DOHH2 (cell line): ENCODE measurements at regions not wholly inside any gene's neighbourhood (a gene's known extent, or its start where the extent isn't known, plus 50 kb on each side); places are given as distances from the start of the nearest gene placed in this dataset.
"Not testable (repeated sequence)": the region's sequence is repeated elsewhere in the genome, so short reads cannot be mapped to it uniquely, and the experiment has no call there.

Experiments
- H3F3A ChIP-seq: fragments of 200-600 bp; sonication (generic), shearing (Covaris generic); 2 replicates; pipeline ENCODE4 v1.6.0; 2016; ENCODE audit warnings: antibody characterized with exemption, mild to moderate bottlenecking; ENCODE audit not compliant: control insufficient read depth, insufficient read depth
- H3K27ac ChIP-seq: fragments of 200-600 bp; sonication (generic); 2 replicates; pipeline ENCODE4 v1.5.1; 2014; ENCODE audit warnings: low read depth, mild to moderate bottlenecking, low read length, moderate library complexity
- H3K27me3 ChIP-seq: fragments of 200-600 bp; sonication (generic); 2 replicates; pipeline ENCODE4 v1.6.1; 2014; ENCODE audit warnings: mild to moderate bottlenecking, low read length, mixed read lengths; ENCODE audit not compliant: control insufficient read depth
- H3K36me3 ChIP-seq: fragments of 200-600 bp; sonication (generic); 2 replicates; pipeline ENCODE4 v1.6.1; 2014; ENCODE audit warnings: mild to moderate bottlenecking, low read length, moderate library complexity, mixed read lengths; ENCODE audit not compliant: control insufficient read depth
- H3K4me1 ChIP-seq: fragments of 200-600 bp; sonication (generic); 2 replicates; pipeline ENCODE4 v1.6.1; 2014; ENCODE audit warnings: mild to moderate bottlenecking, low read length, mixed read lengths; ENCODE audit not compliant: control insufficient read depth
- H3K4me2 ChIP-seq: fragments of 200-600 bp; sonication (generic); 2 replicates; pipeline ENCODE4 v1.6.0; 2014; ENCODE audit warnings: mild to moderate bottlenecking, low read length, moderate library complexity
- H3K4me3 ChIP-seq: fragments of 200-600 bp; sonication (generic); 2 replicates; pipeline ENCODE4 v1.5.1; 2014; ENCODE audit warnings: mild to moderate bottlenecking, low read length, mixed read lengths
- H3K79me2 ChIP-seq: fragments of 200-600 bp; sonication (generic); 2 replicates; pipeline ENCODE4 v1.6.1; 2014; ENCODE audit warnings: mild to moderate bottlenecking, low read length, mixed read lengths; ENCODE audit not compliant: control insufficient read depth
- H3K9me2 ChIP-seq: fragments of 200-600 bp; sonication (generic); replicated peaks from 2 replicates; pipeline ENCODE4 v1.6.1; 2014; ENCODE audit warnings: mild to moderate bottlenecking, low read length, mixed read lengths; ENCODE audit not compliant: control insufficient read depth
- H3K9me3 ChIP-seq: fragments of 200-600 bp; sonication (generic); 2 replicates; pipeline ENCODE4 v1.6.1; 2014; ENCODE audit warnings: antibody characterized with exemption, low read length, mixed read lengths; ENCODE audit not compliant: control insufficient read depth, insufficient read depth
- H4K20me1 ChIP-seq: fragments of 200-600 bp; sonication (generic); 2 replicates; pipeline ENCODE4 v1.6.0; 2014; ENCODE audit warnings: low read depth, mild to moderate bottlenecking, antibody characterized with exemption, low read length, moderate library complexity; ENCODE audit not compliant: control insufficient read depth, insufficient read depth
- EZH2phosphoT487 ChIP-seq: fragments of 200-600 bp; sonication (generic); IDR thresholded peaks from 2 replicates; pipeline ENCODE4 v1.6.1; 2017; ENCODE audit warnings: borderline replicate concordance, mild to moderate bottlenecking, antibody characterized with exemption, low read length, moderate library complexity, mixed read lengths
- TF ChIP-seq, protein P1 (sequence below): fragments of 200-600 bp; sonication (generic); IDR thresholded peaks from one replicate; pipeline ENCODE4 v1.5.1; 2014; ENCODE audit warnings: antibody characterized with exemption, mild to moderate bottlenecking, low read depth, low read length; ENCODE audit not compliant: poor library complexity, severe bottlenecking

DNA sequence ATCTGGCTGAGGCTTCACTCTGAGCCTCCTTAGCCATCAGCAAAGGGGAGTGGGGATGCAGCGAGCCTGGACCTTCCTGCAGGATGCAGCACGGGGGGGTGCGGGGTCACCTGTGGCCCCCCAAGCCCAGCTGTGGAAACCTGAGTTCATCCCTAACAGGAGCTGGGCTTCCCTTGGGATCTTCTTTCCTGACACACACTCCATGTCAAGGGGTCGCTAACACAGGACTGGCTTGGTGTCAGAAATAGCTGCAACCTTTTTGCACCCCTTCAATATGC is 174.7 kb downstream of the RTP5 start:
- H3K9me3 ChIP-seq, result peaks cover 4% of the 10 kb centered on the region; the same call in 1 of the 2 replicates
- H3K4me3 ChIP-seq, result no peak overlapping the region
- TF ChIP-seq, protein P1, sequence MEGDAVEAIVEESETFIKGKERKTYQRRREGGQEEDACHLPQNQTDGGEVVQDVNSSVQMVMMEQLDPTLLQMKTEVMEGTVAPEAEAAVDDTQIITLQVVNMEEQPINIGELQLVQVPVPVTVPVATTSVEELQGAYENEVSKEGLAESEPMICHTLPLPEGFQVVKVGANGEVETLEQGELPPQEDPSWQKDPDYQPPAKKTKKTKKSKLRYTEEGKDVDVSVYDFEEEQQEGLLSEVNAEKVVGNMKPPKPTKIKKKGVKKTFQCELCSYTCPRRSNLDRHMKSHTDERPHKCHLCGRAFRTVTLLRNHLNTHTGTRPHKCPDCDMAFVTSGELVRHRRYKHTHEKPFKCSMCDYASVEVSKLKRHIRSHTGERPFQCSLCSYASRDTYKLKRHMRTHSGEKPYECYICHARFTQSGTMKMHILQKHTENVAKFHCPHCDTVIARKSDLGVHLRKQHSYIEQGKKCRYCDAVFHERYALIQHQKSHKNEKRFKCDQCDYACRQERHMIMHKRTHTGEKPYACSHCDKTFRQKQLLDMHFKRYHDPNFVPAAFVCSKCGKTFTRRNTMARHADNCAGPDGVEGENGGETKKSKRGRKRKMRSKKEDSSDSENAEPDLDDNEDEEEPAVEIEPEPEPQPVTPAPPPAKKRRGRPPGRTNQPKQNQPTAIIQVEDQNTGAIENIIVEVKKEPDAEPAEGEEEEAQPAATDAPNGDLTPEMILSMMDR, result no peak
- TF ChIP-seq EZH2phosphoT487, result no peak
- no peaks in the 10 kb centered on the region for H3K9me2 ChIP-seq
- H3K27me3 ChIP-seq, result no peaks in the 10 kb centered on the region
- H3K27ac ChIP-seq, result no peak overlapping the region
- H4K20me1 ChIP-seq, result no peaks in the 10 kb centered on the region
- no peaks in the 10 kb centered on the region for H3K79me2 ChIP-seq
- no peak overlapping the region for H3K4me2 ChIP-seq
- no peaks in the 10 kb centered on the region for H3K36me3 ChIP-seq
- no peaks in the 10 kb centered on the region for H3F3A ChIP-seq
- H3K4me1 ChIP-seq, result no peaks in the 10 kb centered on the region

DNA sequence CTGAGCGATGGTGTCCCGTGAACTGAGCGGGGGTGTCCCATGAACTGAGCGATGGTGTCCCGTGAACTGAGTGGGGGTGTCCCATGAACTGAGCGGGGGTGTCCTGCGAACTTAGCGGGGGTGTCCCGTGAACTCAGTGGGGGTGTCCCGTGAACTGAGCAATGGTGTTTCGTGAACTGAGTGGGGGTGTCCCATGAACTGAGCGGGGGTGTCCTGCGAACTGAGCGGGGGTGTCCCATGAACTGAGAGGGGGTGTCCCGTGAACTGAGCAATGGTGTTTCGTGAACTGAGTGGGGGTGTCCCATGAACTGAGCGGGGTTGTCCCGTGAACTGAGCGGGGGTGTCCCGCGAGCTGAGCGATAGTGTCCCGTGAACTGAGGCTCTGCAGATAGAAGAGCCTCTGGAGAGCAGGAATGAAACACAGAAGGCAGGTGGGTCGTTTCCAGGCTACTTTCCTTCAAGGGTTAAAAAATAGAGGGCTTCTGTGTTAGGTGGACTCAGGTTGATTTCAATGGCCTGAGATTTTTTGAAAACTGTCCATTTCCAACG is 176.1 kb downstream of the RTP5 start:
- H3K27ac ChIP-seq, H3K79me2 ChIP-seq, H3K36me3 ChIP-seq, H3K9me2 ChIP-seq, H3K4me2 ChIP-seq, H3K9me3 ChIP-seq, H3K4me1 ChIP-seq, H4K20me1 ChIP-seq, H3K27me3 ChIP-seq, H3K4me3 ChIP-seq, H3F3A ChIP-seq: not testable (repeated sequence)

DNA sequence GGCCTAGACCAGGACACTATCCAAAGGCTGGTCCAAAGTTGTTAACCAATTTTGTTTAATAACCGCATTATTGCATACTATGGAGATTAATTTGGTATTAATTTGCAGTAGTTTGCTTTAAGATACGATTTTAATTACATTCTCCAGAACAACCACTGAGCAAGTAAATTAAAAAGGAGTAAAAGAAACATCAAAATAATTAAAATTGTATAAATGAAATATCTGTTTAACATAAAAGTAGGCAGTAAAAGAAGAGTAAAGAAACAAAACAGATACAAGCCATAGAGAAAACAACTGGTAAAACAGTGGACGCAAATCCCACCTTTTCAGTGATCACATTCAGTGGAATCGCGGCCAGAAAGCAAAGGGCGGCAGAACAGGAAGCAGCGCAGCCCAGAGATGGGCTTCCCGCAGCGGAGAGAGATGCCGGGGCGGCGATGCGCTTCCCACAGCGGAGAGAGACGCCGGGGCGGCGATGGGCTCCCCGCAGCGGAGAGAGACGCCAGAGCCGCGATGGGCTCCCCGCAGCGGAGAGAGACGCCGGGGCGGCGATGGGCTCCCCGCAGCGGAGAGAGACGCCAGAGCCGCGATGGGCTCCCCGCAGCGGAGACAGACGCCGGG is 176.8 kb downstream of the RTP5 start:
- Histone ChIP-seq H3K4me2 (no peak overlapping the region), H3K79me2 (no peaks in the 10 kb centered on the region), H3K4me1 (no peaks in the 10 kb centered on the region), H4K20me1 (no peaks in the 10 kb centered on the region), H3F3A (no peaks in the 10 kb centered on the region), H3K9me2 (no peaks in the 10 kb centered on the region), H3K27me3 (peaks cover 1% of the 10 kb centered on the region; the same call in 1 of the 2 replicates), H3K27ac (no peak overlapping the region), H3K36me3 (no peaks in the 10 kb centered on the region), H3K4me3 (no peak overlapping the region), H3K9me3 (peaks cover 4% of the 10 kb centered on the region; the same call in 1 of the 2 replicates)
- TF ChIP-seq EZH2phosphoT487, result no peak

DNA sequence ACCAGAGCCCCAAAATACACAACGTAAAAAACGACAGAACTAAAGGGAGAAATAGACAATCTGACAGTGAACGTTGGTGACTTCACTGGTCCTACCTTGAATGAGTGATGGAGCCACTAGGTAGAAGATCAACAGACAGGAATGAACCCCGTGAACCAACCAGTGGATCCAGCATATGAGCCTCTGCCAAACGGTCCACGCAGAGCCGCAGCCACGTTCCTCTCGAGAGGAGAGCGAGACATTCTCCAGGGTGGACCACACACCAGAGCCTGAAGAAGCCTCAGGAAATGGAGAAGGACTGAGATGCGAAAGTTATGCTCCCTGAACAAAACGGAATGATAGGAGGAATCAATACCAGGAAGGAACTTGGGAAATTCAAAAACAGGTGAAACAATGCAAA is 178.4 kb downstream of the RTP5 start:
- H3K4me1 ChIP-seq, result no peaks in the 10 kb centered on the region
- TF ChIP-seq, protein P1, result no peak
- no peak for TF ChIP-seq EZH2phosphoT487
- no peaks in the 10 kb centered on the region for H3K9me2 ChIP-seq
- no peak overlapping the region for H3K4me3 ChIP-seq
- no peak overlapping the region for H3K4me2 ChIP-seq
- H3K27ac ChIP-seq, result no peak overlapping the region
- H3K36me3 ChIP-seq, result no peaks in the 10 kb centered on the region
- peaks cover 4% of the 10 kb centered on the region; the same call in 1 of the 2 replicates for H3K9me3 ChIP-seq
- no peaks in the 10 kb centered on the region for H3F3A ChIP-seq
- peaks cover 4% of the 10 kb centered on the region; the same call in 1 of the 2 replicates for H3K27me3 ChIP-seq
- no peaks in the 10 kb centered on the region for H3K79me2 ChIP-seq
- no peaks in the 10 kb centered on the region for H4K20me1 ChIP-seq
